PC-3 (cell line): ENCODE measurements at regions not wholly inside any gene's neighbourhood (a gene's known extent, or its start where the extent isn't known, plus 50 kb on each side); places are given as distances from the start of the nearest gene placed in this dataset.

ENCODE experiments used
- CTCF ChIP-seq: fragments of 300-600 bp; sonication (generic); conservative IDR thresholded peaks from 2 replicates; pipeline ENCODE4 v1.5.1; 2017; ENCODE audit warnings: antibody characterized with exemption, low read depth, mild to moderate bottlenecking, low read length
- EZH2 ChIP-seq: fragments of 300-600 bp; sonication (generic); IDR thresholded peaks from one replicate; pipeline ENCODE4 v1.6.1; 2017; ENCODE audit warnings: antibody characterized with exemption, mild to moderate bottlenecking, low read length; ENCODE audit not compliant: unreplicated experiment
- EZH2phosphoT487 ChIP-seq: fragments of 300-600 bp; sonication (generic); IDR thresholded peaks from 2 replicates; pipeline ENCODE4 v1.6.1; 2018; ENCODE audit warnings: mild to moderate bottlenecking, antibody characterized with exemption, low read length, borderline replicate concordance

GRCh38 chr17:34076743-34077631 is 178.1 kb upstream of the CCL2 start:
- TF ChIP-seq EZH2phosphoT487 (no peak), CTCF (no peak), EZH2 (no peak)
